ENCODE measurements at regions not wholly inside any gene's neighbourhood (a gene's known extent, or its start where the extent isn't known, plus 50 kb on each side); places are given as distances from the start of the nearest gene placed in this dataset.

DNA sequence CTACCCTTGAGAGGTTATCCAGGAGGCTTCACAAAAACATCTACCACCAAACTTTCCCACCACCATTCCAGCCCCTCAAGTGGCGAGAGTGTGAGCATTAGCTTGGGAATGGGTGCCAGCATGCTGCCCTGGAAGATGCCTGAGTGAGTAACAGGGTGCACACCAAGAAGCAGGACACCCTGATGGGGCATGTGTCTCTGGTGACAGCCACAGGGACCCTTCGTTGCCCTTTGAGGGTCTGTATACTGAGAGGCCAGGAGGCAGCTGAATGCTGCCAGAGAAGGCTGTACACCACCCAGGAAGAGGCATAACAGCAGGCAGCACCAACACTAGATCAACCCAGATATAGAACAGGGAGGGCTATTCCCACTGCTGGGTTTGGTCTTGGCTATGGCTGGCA lies 233.6 kb upstream of the THSD7B start:
- H3K9me3 Mint-ChIP-seq (ENCODE audit: unreplicated experiment), result no peaks in the 10 kb centered on the region
- no peaks in the 10 kb centered on the region for H3K27me3 Mint-ChIP-seq (ENCODE audit: unreplicated experiment)
- DNase-seq (ENCODE audit: low spot score), result no peak
- H3K27ac Mint-ChIP-seq (ENCODE audit: unreplicated experiment), result no peak overlapping the region
- no peaks in the 10 kb centered on the region for H3K36me3 Mint-ChIP-seq (ENCODE audit: low read depth, unreplicated experiment)
- H3K4me1 Mint-ChIP-seq (ENCODE audit: unreplicated experiment), result no peaks in the 10 kb centered on the region
- no peak overlapping the region for H3K4me3 Mint-ChIP-seq (ENCODE audit: unreplicated experiment)
- TF ChIP-seq, protein P1, sequence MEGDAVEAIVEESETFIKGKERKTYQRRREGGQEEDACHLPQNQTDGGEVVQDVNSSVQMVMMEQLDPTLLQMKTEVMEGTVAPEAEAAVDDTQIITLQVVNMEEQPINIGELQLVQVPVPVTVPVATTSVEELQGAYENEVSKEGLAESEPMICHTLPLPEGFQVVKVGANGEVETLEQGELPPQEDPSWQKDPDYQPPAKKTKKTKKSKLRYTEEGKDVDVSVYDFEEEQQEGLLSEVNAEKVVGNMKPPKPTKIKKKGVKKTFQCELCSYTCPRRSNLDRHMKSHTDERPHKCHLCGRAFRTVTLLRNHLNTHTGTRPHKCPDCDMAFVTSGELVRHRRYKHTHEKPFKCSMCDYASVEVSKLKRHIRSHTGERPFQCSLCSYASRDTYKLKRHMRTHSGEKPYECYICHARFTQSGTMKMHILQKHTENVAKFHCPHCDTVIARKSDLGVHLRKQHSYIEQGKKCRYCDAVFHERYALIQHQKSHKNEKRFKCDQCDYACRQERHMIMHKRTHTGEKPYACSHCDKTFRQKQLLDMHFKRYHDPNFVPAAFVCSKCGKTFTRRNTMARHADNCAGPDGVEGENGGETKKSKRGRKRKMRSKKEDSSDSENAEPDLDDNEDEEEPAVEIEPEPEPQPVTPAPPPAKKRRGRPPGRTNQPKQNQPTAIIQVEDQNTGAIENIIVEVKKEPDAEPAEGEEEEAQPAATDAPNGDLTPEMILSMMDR (IDR thresholded peaks at IDR 0.05; ENCODE audit: unreplicated experiment), result no peak

DNA sequence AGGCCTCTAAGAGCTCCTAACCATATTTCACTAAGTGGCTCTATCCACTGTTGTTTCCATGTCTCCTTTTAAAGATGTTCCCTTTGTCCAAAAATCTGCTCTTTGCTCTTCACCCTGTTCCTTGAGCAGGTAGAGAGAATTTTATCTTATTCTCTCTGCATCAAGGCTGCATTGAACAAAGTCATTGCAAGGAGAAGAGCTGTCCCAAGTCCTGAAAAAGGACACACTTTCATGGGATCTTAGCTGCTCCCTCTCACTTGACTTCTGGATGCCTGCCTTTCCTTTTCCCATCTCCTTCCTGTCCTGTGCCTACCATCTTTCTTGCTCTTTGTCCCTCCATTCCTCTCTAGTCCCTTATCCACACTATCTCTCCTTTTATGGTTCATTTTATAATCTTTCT lies 235.2 kb upstream of the THSD7B start:
- TF ChIP-seq, protein P1 (IDR thresholded peaks at IDR 0.05; ENCODE audit: unreplicated experiment), result no peak
- no peaks in the 10 kb centered on the region for H3K27me3 Mint-ChIP-seq (ENCODE audit: unreplicated experiment)
- no peaks in the 10 kb centered on the region for H3K36me3 Mint-ChIP-seq (ENCODE audit: low read depth, unreplicated experiment)
- H3K27ac Mint-ChIP-seq (ENCODE audit: unreplicated experiment), result no peak overlapping the region
- H3K4me1 Mint-ChIP-seq (ENCODE audit: unreplicated experiment), result no peaks in the 10 kb centered on the region
- H3K9me3 Mint-ChIP-seq (ENCODE audit: unreplicated experiment), result no peaks in the 10 kb centered on the region
- H3K4me3 Mint-ChIP-seq (ENCODE audit: unreplicated experiment), result no peak overlapping the region
- DNase-seq (ENCODE audit: low spot score), result no peak

DNA sequence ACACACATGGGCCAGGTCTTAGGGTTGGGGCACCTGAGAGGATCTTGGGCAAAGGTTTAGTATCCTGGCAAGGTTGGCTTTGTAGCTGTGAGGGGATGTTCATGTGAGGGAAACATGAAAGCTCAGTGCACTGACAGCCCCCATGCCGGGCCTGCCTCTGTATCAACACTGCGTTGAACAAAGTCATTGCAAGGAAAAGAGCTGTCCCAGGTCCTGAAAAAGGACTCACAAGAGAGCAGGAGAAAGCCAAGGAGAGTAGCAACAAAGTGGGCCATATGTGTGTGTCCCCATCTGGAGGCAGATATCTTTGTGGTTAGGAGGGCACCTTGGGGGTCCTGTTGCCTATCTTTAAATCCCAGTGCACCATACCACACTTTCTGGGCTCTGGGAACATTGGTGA lies 237.8 kb upstream of the THSD7B start:
- Mint-ChIP-seq H3K27me3 (ENCODE audit: unreplicated experiment) (no peaks in the 10 kb centered on the region), H3K4me1 (ENCODE audit: unreplicated experiment) (no peaks in the 10 kb centered on the region), H3K36me3 (ENCODE audit: low read depth, unreplicated experiment) (no peaks in the 10 kb centered on the region), H3K9me3 (ENCODE audit: unreplicated experiment) (no peaks in the 10 kb centered on the region), H3K4me3 (ENCODE audit: unreplicated experiment) (no peak overlapping the region), H3K27ac (ENCODE audit: unreplicated experiment) (no peak overlapping the region)
- TF ChIP-seq, protein P1 (IDR thresholded peaks at IDR 0.05; ENCODE audit: unreplicated experiment), result no peak
- peak; percentile 62 for DNase-seq (ENCODE audit: low spot score)

DNA sequence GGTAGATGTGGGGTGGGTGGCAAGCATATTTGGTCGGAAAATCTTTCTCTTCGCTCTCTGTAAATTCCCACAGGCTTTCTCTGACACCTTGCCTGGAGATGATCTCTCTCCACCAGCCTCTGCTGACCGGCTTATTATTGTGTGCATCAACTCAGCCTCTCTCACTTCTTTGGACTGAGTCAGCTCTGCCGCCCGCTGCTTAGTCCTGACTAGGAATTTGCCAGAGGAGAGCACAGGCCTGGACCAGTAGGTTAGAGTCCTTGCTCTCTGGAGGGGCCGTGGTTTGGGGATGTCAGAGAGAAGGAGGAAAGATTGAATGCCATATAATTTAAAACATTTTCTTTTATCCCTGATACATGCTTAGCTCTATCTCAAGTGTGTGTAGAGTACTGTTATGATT lies 242.6 kb upstream of the THSD7B start:
- no peak overlapping the region for H3K27ac Mint-ChIP-seq (ENCODE audit: unreplicated experiment)
- H3K27me3 Mint-ChIP-seq (ENCODE audit: unreplicated experiment), result peaks cover 1% of the 10 kb centered on the region
- H3K4me1 Mint-ChIP-seq (ENCODE audit: unreplicated experiment), result peaks cover 2% of the 10 kb centered on the region
- no peak overlapping the region for H3K4me3 Mint-ChIP-seq (ENCODE audit: unreplicated experiment)
- DNase-seq (ENCODE audit: low spot score), result no peak
- no peaks in the 10 kb centered on the region for H3K9me3 Mint-ChIP-seq (ENCODE audit: unreplicated experiment)
- H3K36me3 Mint-ChIP-seq (ENCODE audit: low read depth, unreplicated experiment), result no peaks in the 10 kb centered on the region
- TF ChIP-seq, protein P1 (IDR thresholded peaks at IDR 0.05; ENCODE audit: unreplicated experiment), result no peak

DNA sequence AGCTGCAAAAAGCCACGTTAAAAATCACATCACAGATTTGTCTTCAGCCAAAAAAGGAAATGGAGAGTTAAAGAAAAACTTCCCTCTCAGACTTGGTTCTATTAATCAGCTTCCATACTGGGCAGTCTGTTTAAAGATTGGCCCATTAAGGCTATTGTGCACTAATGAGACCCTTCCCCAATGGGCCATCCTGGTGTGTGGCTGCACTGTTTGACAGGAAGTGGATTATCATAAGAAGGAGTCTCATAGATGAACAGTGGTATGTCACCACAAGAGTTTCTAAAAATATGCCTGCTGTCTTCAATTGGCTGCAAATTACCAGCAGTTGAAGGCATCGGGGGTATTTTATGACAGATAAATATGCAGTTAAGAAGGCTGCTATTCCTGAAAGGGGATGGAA lies 247.6 kb upstream of the THSD7B start:
- no peaks in the 10 kb centered on the region for H3K9me3 Mint-ChIP-seq (ENCODE audit: unreplicated experiment)

More for the DNA sequence above, 247.6 kb upstream of the THSD7B start:
- H3K4me3 Mint-ChIP-seq (ENCODE audit: unreplicated experiment), result no peak overlapping the region
- H3K27ac Mint-ChIP-seq (ENCODE audit: unreplicated experiment), result no peak overlapping the region
- peaks cover 2% of the 10 kb centered on the region for H3K27me3 Mint-ChIP-seq (ENCODE audit: unreplicated experiment)
- H3K36me3 Mint-ChIP-seq (ENCODE audit: low read depth, unreplicated experiment), result no peaks in the 10 kb centered on the region
- TF ChIP-seq, protein P1 (IDR thresholded peaks at IDR 0.05; ENCODE audit: unreplicated experiment), result no peak
- peaks cover 2% of the 10 kb centered on the region for H3K4me1 Mint-ChIP-seq (ENCODE audit: unreplicated experiment)
- no peak for DNase-seq (ENCODE audit: low spot score)

Data from endothelial cell (in vitro differentiated cells).